ENCODE measurements at regions not wholly inside any gene's neighbourhood (a gene's known extent, or its start where the extent isn't known, plus 50 kb on each side); places are given as distances from the start of the nearest gene placed in this dataset.

- TF ChIP-seq POLR2A (IDR thresholded peaks at IDR 0.05) = no peak
- no peak for TF ChIP-seq CTCF (IDR thresholded peaks at IDR 0.05)
Observed at GRCh38 chr1:119293797-119294196, 74.8 kb upstream of the HAO2 start.
